RWPE2 (cell line): ENCODE measurements at regions not wholly inside any gene's neighbourhood (a gene's known extent, or its start where the extent isn't known, plus 50 kb on each side); places are given as distances from the start of the nearest gene placed in this dataset.
A peak's percentile ranks its signal among the peaks of the same experiment; 100 is the strongest.
"Not testable (repeated sequence)": the region's sequence is repeated elsewhere in the genome, so short reads cannot be mapped to it uniquely, and the experiment has no call there.

Source experiments
- ATAC-seq: fragments of 200-7000 bp; cut with Tn5 transposase; 3 replicates; pipeline ENCODE4 v1.9.1; 2021; ENCODE audit warnings: low read depth
- DNase-seq: peaks from one replicate; pipeline ENCODE4 v3.0.0-alpha.2; 2020; ENCODE audit warnings: low spot score
- H3K27ac ChIP-seq: fragments of 450-650 bp; 2 replicates; pipeline ENCODE4 v1.5.1; 2017; ENCODE audit warnings: mild to moderate bottlenecking; ENCODE audit not compliant: poor library complexity, severe bottlenecking
- H3K27me3 ChIP-seq: fragments of 250-450 bp; sonication (Bioruptor Pico); 2 replicates; pipeline ENCODE4 v1.5.1; 2021; ENCODE audit warnings: mild to moderate bottlenecking, moderate library complexity; ENCODE audit not compliant: insufficient read depth, poor library complexity, severe bottlenecking
- H3K36me3 ChIP-seq: fragments of 250-450 bp; sonication (Bioruptor Pico); 2 replicates; pipeline ENCODE4 v1.5.1; 2020; ENCODE audit warnings: low read depth, mild to moderate bottlenecking, moderate library complexity
- H3K4me1 ChIP-seq: fragments of 250-450 bp; sonication (Bioruptor Pico); 2 replicates; pipeline ENCODE4 v1.5.1; 2021; ENCODE audit warnings: mild to moderate bottlenecking, moderate library complexity; ENCODE audit not compliant: insufficient read depth, poor library complexity, severe bottlenecking
- H3K4me3 ChIP-seq: fragments of 250-450 bp; sonication (Bioruptor Pico); 2 replicates; pipeline ENCODE4 v1.5.1; 2021; ENCODE audit warnings: mild to moderate bottlenecking, moderate library complexity; ENCODE audit not compliant: severe bottlenecking
- H3K9me3 ChIP-seq: fragments of 250-450 bp; sonication (Bioruptor Pico); 2 replicates; pipeline ENCODE4 v1.5.1; 2021; ENCODE audit warnings: mild to moderate bottlenecking, moderate library complexity; ENCODE audit not compliant: severe bottlenecking
- TF ChIP-seq, protein P1 (sequence below): fragments of 450-650 bp; IDR thresholded peaks from one replicate; pipeline ENCODE4 v1.5.1; 2017; ENCODE audit warnings: mild to moderate bottlenecking, moderate library complexity; ENCODE audit not compliant: poor library complexity, severe bottlenecking

DNA sequence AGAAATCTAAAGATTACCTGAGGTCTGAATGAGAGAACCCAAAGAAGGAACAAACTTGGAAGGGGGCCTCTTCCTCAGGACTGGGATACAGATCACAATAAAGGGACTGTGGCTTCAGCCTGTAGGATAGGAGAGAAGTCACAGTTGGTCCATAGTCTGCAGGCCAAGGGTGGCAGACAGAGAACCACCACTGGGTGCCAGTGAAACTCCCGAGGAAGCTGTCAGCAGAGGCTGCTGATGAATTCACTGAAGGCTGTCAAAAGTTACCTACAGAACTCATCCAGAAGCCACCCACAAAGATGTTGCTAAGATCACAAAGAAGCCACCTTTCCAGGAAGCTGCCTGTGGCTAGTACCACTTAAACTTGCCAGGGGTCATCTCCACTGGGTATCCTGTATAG, 78.5 kb downstream of the TMCO5A start:
- Histone ChIP-seq H3K4me1 (no peaks in the 10 kb centered on the region), H3K9me3 (no peaks in the 10 kb centered on the region), H3K4me3 (no peak overlapping the region), H3K36me3 (no peaks in the 10 kb centered on the region), H3K27ac (no peak overlapping the region), H3K27me3 (no peaks in the 10 kb centered on the region)
- TF ChIP-seq, protein P1, sequence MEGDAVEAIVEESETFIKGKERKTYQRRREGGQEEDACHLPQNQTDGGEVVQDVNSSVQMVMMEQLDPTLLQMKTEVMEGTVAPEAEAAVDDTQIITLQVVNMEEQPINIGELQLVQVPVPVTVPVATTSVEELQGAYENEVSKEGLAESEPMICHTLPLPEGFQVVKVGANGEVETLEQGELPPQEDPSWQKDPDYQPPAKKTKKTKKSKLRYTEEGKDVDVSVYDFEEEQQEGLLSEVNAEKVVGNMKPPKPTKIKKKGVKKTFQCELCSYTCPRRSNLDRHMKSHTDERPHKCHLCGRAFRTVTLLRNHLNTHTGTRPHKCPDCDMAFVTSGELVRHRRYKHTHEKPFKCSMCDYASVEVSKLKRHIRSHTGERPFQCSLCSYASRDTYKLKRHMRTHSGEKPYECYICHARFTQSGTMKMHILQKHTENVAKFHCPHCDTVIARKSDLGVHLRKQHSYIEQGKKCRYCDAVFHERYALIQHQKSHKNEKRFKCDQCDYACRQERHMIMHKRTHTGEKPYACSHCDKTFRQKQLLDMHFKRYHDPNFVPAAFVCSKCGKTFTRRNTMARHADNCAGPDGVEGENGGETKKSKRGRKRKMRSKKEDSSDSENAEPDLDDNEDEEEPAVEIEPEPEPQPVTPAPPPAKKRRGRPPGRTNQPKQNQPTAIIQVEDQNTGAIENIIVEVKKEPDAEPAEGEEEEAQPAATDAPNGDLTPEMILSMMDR = peak; percentile 19
- ATAC-seq (peak; percentile 33; the same call in 1 of the 3 replicates), DNase-seq (no peak)

DNA sequence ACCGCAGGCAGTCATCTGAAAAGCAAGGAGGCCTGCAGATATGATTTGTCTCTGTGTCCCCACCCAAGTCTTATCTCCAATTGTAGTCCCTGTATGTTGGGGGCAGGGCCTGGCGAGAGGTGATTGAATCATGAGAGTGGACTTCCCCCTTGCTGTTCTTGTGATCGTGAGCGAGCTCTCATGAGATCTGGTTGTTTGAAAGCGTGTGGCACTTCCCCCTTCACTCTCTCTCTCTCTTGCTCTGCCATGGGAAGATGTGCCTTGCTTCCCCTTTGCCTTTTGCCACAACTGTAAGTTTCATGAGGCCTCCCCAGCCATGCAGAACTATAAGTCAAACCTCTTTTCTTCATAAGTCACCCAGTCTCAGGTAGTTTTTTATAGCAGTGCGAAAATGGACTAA, 83.3 kb downstream of the TMCO5A start:
- no peak for ATAC-seq
- H3K9me3 ChIP-seq = no peaks in the 10 kb centered on the region
- no peak overlapping the region for H3K4me3 ChIP-seq
- no peaks in the 10 kb centered on the region for H3K36me3 ChIP-seq
- TF ChIP-seq, protein P1 = no peak
- no peaks in the 10 kb centered on the region for H3K27me3 ChIP-seq
- H3K27ac ChIP-seq = no peak overlapping the region
- no peaks in the 10 kb centered on the region for H3K4me1 ChIP-seq
- DNase-seq = no peak

DNA sequence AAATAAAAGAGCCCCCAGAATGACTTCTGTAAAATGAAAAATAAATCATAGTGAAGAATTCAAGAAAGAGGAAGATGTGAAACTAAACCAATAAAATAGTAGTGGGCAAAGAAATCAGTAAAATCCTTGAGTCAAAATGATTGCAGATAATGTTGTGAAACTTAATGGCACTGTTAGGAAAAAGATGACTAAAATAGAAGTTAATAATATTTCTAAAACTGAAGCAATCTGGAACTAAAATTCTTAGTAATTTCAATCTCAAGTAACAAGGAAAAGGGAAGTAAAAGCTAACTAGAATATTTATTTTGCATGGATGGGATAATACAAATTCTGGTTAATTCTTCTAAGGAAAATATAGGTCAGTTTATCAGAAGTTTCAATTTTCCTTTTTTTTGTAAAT, 84.6 kb downstream of the TMCO5A start:
- TF ChIP-seq, protein P1 = no peak
- ATAC-seq (no peak), DNase-seq (no peak)
- H3K4me3 ChIP-seq = no peak overlapping the region
- no peaks in the 10 kb centered on the region for H3K27me3 ChIP-seq
- H3K36me3 ChIP-seq = no peaks in the 10 kb centered on the region
- no peaks in the 10 kb centered on the region for H3K4me1 ChIP-seq
- H3K9me3 ChIP-seq = no peaks in the 10 kb centered on the region
- no peak overlapping the region for H3K27ac ChIP-seq

DNA sequence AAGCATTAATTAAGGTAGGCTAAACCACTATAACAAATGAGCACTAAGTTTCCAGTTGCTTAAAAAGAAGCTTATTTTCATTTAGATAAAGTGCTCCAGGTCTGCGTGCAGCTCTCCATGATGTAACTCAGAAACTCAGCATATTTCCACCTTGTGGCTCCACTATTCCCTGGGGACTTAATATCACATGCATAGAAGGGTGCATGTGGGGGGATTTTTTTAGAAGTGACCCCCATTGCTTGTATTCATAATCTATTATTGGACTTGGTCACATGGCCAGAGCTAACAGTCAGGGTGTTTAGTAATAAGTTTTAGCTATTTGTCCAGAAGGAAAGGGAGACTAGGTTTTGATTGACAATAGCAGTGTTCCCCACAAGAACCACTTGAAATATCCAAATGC, 86.8 kb downstream of the TMCO5A start:
- H3K27ac ChIP-seq = no peak overlapping the region
- H3K9me3 ChIP-seq = no peaks in the 10 kb centered on the region
- no peaks in the 10 kb centered on the region for H3K36me3 ChIP-seq
- ATAC-seq (no peak), DNase-seq (no peak)
- H3K27me3 ChIP-seq = no peaks in the 10 kb centered on the region
- H3K4me1 ChIP-seq = no peaks in the 10 kb centered on the region
- TF ChIP-seq, protein P1 = no peak
- no peak overlapping the region for H3K4me3 ChIP-seq

DNA sequence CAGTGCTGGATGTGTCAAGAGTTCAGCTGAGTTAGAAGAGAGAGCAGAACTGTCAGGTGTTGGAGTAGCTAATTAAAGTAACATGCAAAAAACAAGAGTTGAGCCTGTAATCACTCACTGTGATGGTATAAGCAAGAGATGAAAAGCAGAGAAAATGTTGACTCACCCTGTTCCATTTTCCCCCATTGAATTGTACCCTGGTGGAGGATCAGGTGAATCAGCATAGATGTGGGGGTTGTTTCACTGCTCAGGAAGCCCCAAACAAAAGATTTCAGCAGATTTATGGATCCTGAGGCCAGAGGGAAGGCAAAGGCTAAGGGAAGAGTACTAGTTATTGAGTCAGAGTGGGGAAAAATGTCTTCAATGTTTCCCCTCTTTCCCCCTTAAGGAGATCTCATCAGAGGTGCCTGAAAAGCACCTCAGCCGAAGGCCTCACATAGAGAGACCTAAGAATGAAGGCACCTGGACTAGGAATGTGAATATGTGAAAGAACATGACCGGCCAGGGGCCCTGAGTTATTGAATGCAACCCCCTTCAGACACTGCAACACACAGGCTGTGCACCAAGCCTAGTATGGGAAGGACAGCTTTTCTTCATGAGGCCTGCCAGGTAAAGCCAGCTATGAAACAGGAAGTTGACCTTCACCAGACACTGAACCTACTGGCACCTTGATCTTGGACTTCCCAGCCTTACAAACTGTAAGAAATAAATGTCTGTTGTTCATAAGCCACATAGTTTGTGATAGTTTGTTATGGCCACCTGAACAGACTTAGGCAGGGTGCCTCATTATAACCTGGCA, 90.1 kb downstream of the TMCO5A start:
- H3K27ac ChIP-seq = no peak overlapping the region
- no peak overlapping the region for H3K4me3 ChIP-seq
- no peaks in the 10 kb centered on the region for H3K27me3 ChIP-seq
- no peaks in the 10 kb centered on the region for H3K36me3 ChIP-seq
- H3K4me1 ChIP-seq = no peaks in the 10 kb centered on the region
- DNase-seq = no peak
- no peaks in the 10 kb centered on the region for H3K9me3 ChIP-seq
- TF ChIP-seq, protein P1 = no peak
- ATAC-seq = no peak; the same call in 1 of the 3 replicates

DNA sequence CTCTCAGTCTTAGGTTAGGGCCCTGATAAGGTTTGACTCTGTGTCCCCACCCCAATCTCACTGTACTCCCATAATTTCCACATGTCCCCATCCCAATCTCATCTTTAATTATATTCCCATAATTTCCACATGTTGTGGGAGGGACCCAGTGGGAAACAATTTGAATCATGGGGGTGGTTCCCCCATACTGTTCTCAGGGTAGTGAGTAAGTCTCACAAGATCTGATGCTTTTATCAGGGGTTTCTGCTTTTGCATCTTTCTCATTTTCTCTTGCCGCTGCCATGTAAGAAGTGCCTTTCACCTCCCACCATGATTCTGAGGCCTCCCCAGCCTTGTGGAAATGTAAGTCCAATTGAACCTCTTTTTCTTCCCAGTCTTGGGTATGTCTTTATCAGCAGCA, 91.2 kb downstream of the TMCO5A start:
- H3K4me1 ChIP-seq, H3K36me3 ChIP-seq, H3K9me3 ChIP-seq, DNase-seq, H3K27ac ChIP-seq, H3K4me3 ChIP-seq, H3K27me3 ChIP-seq, ATAC-seq: not testable (repeated sequence)
